ENCODE measurements at regions not wholly inside any gene's neighbourhood (a gene's known extent, or its start where the extent isn't known, plus 50 kb on each side); places are given as distances from the start of the nearest gene placed in this dataset.

DNA sequence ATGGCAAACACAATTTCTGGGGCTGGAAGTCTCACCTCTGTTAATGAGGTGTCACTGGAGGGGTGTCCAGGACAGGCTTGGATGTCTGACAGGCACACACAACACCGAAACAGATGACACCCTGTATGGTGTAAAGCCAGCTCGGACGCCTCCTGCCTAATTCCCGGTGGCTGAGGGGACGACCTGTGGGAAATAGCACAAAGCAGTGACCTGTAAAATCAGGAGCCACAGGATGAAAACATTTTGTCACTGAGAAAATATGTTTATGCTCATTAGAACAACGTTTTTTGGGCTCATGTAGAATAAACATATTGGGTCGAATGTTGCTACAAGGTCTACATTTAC lies 285.0 kb upstream of the RTL1 start:
- no peak for TF ChIP-seq TAF1 (IDR thresholded peaks at IDR 0.05; ENCODE audit: borderline replicate concordance, insufficient read depth, low read length)
- no peak for TF ChIP-seq POLR2AphosphoS5 (IDR thresholded peaks at IDR 0.05; ENCODE audit: low read depth, low read length)
- no peak for TF ChIP-seq SIN3A (IDR thresholded peaks at IDR 0.05; ENCODE audit: borderline replicate concordance, insufficient read depth, low read length)
- TF ChIP-seq, protein P1, sequence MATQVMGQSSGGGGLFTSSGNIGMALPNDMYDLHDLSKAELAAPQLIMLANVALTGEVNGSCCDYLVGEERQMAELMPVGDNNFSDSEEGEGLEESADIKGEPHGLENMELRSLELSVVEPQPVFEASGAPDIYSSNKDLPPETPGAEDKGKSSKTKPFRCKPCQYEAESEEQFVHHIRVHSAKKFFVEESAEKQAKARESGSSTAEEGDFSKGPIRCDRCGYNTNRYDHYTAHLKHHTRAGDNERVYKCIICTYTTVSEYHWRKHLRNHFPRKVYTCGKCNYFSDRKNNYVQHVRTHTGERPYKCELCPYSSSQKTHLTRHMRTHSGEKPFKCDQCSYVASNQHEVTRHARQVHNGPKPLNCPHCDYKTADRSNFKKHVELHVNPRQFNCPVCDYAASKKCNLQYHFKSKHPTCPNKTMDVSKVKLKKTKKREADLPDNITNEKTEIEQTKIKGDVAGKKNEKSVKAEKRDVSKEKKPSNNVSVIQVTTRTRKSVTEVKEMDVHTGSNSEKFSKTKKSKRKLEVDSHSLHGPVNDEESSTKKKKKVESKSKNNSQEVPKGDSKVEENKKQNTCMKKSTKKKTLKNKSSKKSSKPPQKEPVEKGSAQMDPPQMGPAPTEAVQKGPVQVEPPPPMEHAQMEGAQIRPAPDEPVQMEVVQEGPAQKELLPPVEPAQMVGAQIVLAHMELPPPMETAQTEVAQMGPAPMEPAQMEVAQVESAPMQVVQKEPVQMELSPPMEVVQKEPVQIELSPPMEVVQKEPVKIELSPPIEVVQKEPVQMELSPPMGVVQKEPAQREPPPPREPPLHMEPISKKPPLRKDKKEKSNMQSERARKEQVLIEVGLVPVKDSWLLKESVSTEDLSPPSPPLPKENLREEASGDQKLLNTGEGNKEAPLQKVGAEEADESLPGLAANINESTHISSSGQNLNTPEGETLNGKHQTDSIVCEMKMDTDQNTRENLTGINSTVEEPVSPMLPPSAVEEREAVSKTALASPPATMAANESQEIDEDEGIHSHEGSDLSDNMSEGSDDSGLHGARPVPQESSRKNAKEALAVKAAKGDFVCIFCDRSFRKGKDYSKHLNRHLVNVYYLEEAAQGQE (IDR thresholded peaks at IDR 0.05; ENCODE audit: insufficient read depth in 1 of 2, low read depth in 2 of 2, low read length in 2 of 2) = no peak

All from PFSK-1 (cell line).